Erythroblast (primary cell): ENCODE measurements at regions not wholly inside any gene's neighbourhood (a gene's known extent, or its start where the extent isn't known, plus 50 kb on each side); places are given as distances from the start of the nearest gene placed in this dataset.

Experiments used
- GATA1 ChIP-seq: IDR thresholded peaks from 2 replicates; pipeline ENCODE4 v1.6.1; 2011; ENCODE audit warnings: low read depth, mild to moderate bottlenecking, control low read depth, low read length, moderate library complexity
- POLR2A ChIP-seq: IDR thresholded peaks from 2 replicates; pipeline ENCODE4 v1.6.1; 2011; ENCODE audit warnings: mild to moderate bottlenecking, low read length

DNA sequence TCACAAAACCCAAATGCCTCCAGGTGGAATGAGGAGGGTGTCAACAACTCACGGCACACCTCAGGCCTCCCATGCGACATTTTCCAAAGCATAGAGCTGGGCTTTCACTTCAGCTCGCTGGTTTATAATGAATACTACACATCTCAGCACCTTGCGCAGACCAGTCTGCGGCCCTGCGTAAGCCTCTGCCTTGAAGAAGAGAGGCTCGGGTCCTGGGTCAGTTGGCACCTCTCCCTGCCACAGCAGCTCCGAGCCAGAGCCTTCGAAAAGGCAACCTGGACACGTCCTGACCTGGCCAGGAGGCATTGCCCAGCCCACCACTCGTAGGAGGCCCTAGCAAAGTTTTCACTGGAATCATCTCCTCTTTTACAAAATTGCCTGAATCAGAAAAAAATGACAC lies 183.0 kb upstream of the AFDN start:
- TF ChIP-seq POLR2A, result no peak
- TF ChIP-seq GATA1, result no peak
